VCaP (cell line): ENCODE measurements at regions not wholly inside any gene's neighbourhood (a gene's known extent, or its start where the extent isn't known, plus 50 kb on each side); places are given as distances from the start of the nearest gene placed in this dataset.

Experiments
- H3K27ac ChIP-seq: fragments of 450-650 bp; 2 replicates; pipeline ENCODE4 v1.5.1; 2017
- CTCF ChIP-seq: fragments of 450-650 bp; conservative IDR thresholded peaks from 2 replicates; pipeline ENCODE4 v1.5.1; 2017; ENCODE audit warnings: mild to moderate bottlenecking, moderate library complexity

GRCh38 chr9:111193095-111193494 is 136.9 kb downstream of the OR2K2 start:
- no peak for TF ChIP-seq CTCF
- no peak overlapping the region for H3K27ac ChIP-seq

DNA sequence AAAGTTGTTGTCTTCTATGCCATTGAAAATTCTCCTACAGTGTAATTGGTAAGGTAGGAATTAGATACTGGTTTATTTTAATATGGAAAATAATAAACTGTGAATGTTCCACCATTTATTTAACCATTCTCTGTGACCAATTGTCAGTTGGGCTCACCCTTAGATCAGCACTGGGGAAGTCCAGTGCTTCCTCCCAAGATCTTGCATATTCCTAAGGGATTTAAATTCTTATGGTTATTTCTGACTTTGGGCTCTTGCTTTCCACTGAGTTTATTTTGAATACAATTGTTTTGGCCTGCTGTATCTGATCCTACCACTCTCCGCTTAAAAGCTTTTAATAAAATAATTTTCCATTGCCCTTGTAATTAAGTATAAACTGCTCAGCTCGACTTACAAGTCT is 137.4 kb downstream of the OR2K2 start:
- H3K27ac ChIP-seq = no peak overlapping the region
- no peak for TF ChIP-seq CTCF

GRCh38 chr9:111190347-111190746 is 139.7 kb downstream of the OR2K2 start:
- TF ChIP-seq CTCF = no peak
- no peak overlapping the region for H3K27ac ChIP-seq

DNA sequence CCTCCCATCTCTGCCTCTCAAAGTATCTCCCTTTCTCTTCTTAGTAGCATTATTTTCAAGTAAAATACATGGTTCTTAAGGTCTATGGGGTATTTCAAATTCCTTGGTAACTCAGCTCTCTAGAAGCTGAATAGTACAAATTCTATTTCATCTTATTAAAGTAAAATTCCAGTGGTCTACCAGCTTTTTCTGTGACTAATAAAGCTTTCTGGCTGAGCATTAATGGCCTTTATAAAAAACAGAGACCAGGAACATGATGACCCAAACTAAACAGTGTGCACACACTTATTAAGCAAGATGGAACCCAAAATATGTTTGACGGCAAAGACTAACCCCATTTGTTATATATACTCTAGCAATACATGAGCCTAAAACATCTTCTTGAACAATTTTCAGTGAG is 142.6 kb downstream of the OR2K2 start:
- TF ChIP-seq CTCF = no peak

DNA sequence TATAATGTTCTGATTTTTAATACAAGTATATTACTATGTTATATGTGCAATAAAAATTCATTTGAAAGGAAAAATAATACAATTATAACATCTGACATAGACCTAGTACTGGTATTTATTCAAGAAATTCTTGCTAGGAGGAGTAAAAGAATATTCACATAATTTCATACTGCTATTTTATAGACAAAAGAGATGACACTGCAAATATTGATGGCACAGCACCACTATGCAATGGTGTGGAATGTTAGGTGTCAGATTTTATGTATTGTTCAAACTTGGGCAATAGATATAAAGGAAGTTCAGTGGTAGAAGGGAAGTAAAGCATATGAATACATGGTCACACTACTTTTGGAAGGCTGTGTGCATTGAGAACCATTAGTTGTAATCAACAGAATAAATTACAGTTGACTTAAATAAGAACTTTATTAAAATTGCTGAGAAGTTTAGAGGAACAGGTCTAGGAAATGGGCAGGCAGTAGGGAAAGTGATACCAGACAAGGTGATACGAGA is 143.9 kb downstream of the OR2K2 start:
- TF ChIP-seq CTCF = no peak
- H3K27ac ChIP-seq = no peak overlapping the region

More for the DNA sequence above, 142.6 kb downstream of the OR2K2 start:
- no peak overlapping the region for H3K27ac ChIP-seq

DNA sequence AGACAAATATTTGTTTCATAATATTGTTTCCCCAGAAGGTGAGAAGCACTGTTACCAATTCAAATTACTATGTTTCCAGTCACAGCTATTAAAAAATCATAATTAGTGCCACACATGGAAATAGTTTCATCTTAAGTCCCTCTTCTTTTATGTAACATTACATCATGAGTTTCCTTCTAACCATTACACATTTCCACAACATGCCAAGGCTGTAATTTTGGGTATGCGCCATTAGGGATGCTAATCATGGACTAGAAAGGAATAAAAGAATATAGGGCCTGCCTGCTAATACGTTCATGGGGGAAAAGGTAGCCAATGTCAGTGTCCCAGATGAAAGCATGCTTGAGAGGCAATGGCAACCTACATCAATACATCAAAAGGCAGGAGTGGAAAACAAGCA is 142.5 kb upstream of the LPAR1 start:
- H3K27ac ChIP-seq = no peak overlapping the region
- no peak for TF ChIP-seq CTCF

DNA sequence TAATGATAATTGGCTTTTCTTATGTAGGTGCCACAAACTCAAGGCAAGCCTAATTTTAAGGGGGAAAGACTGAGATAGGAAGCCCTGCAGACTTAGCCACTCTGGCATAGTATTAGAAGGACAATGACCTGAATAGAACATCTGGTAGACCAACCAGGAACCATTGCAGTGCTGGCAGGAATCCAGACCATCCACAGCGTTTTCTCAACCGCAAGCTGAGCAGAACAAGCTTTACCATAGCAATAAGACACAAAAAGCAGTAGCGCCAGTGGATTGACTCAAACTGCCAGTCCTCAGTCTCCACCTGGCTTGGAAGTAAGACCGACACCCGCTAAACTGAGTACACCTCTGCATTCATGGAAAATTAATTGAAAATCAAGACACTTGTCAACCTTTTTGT is 141.3 kb upstream of the LPAR1 start:
- TF ChIP-seq CTCF = no peak
- no peak overlapping the region for H3K27ac ChIP-seq
